ENCODE measurements at regions not wholly inside any gene's neighbourhood (a gene's known extent, or its start where the extent isn't known, plus 50 kb on each side); places are given as distances from the start of the nearest gene placed in this dataset.

- Histone ChIP-seq H3K27me3 (ENCODE audit: control insufficient read depth, insufficient read depth, low read length) (no peaks in the 10 kb centered on the region), H3K9me3 (ENCODE audit: control insufficient read depth, low read depth, low read length) (no peaks in the 10 kb centered on the region), H3K36me3 (ENCODE audit: control insufficient read depth, insufficient read depth, low read length) (no peaks in the 10 kb centered on the region), H3K27ac (ENCODE audit: low read length) (no peak overlapping the region), H3K4me3 (ENCODE audit: low read length) (no peak overlapping the region), H3K4me1 (ENCODE audit: control insufficient read depth, insufficient read depth, low read length) (no peaks in the 10 kb centered on the region)
- WGBS (ENCODE audit: insufficient coverage, low lambda C conversion rate), result 100% methylated on average over 1 of the region's 4 CpGs
- DNase-seq, result no peak
These were observed 464.8 kb upstream of the RGPD4 start for GRCh38 chr2:107361751-107362381.

GRCh38 chr2:107362993-107363392, 463.7 kb upstream of the RGPD4 start:
- Histone ChIP-seq H3K27ac (ENCODE audit: low read length) (no peak overlapping the region), H3K9me3 (ENCODE audit: control insufficient read depth, low read depth, low read length) (no peaks in the 10 kb centered on the region), H3K4me3 (ENCODE audit: low read length) (no peak overlapping the region), H3K4me1 (ENCODE audit: control insufficient read depth, insufficient read depth, low read length) (no peaks in the 10 kb centered on the region), H3K36me3 (ENCODE audit: control insufficient read depth, insufficient read depth, low read length) (no peaks in the 10 kb centered on the region), H3K27me3 (ENCODE audit: control insufficient read depth, insufficient read depth, low read length) (no peaks in the 10 kb centered on the region)
- no peak for DNase-seq
- no CpG with 5 or more reads among the region's 1 CpG for WGBS (ENCODE audit: insufficient coverage, low lambda C conversion rate)

- Histone ChIP-seq H3K27me3 (ENCODE audit: control insufficient read depth, insufficient read depth, low read length) (no peaks in the 10 kb centered on the region), H3K9me3 (ENCODE audit: control insufficient read depth, low read depth, low read length) (no peaks in the 10 kb centered on the region), H3K27ac (ENCODE audit: low read length) (no peak overlapping the region), H3K4me1 (ENCODE audit: control insufficient read depth, insufficient read depth, low read length) (no peaks in the 10 kb centered on the region), H3K4me3 (ENCODE audit: low read length) (no peak overlapping the region), H3K36me3 (ENCODE audit: control insufficient read depth, insufficient read depth, low read length) (no peaks in the 10 kb centered on the region)
- 50% methylated on average over 1 of the region's 2 CpGs for WGBS (ENCODE audit: insufficient coverage, low lambda C conversion rate)
- DNase-seq, result no peak
These were observed 462.9 kb upstream of the RGPD4 start for GRCh38 chr2:107363806-107364205.

GRCh38 chr2:107364361-107364950, 462.2 kb upstream of the RGPD4 start:
- no peak overlapping the region for H3K4me3 ChIP-seq (ENCODE audit: low read length)
- no peaks in the 10 kb centered on the region for H3K27me3 ChIP-seq (ENCODE audit: control insufficient read depth, insufficient read depth, low read length)
- no CpG with 5 or more reads among the region's 4 CpGs for WGBS (ENCODE audit: insufficient coverage, low lambda C conversion rate)
- DNase-seq, result no peak
- H3K27ac ChIP-seq (ENCODE audit: low read length), result no peak overlapping the region
- H3K36me3 ChIP-seq (ENCODE audit: control insufficient read depth, insufficient read depth, low read length), result no peaks in the 10 kb centered on the region
- no peaks in the 10 kb centered on the region for H3K9me3 ChIP-seq (ENCODE audit: control insufficient read depth, low read depth, low read length)
- no peaks in the 10 kb centered on the region for H3K4me1 ChIP-seq (ENCODE audit: control insufficient read depth, insufficient read depth, low read length)

- WGBS (ENCODE audit: insufficient coverage, low lambda C conversion rate), result 40% methylated on average over 1 of the region's 4 CpGs
- H3K27ac ChIP-seq (ENCODE audit: low read length), result no peak overlapping the region
- DNase-seq, result no peak
- no peaks in the 10 kb centered on the region for H3K36me3 ChIP-seq (ENCODE audit: control insufficient read depth, insufficient read depth, low read length)
- no peaks in the 10 kb centered on the region for H3K27me3 ChIP-seq (ENCODE audit: control insufficient read depth, insufficient read depth, low read length)
- H3K4me3 ChIP-seq (ENCODE audit: low read length), result no peak overlapping the region
- H3K4me1 ChIP-seq (ENCODE audit: control insufficient read depth, insufficient read depth, low read length), result no peaks in the 10 kb centered on the region
- H3K9me3 ChIP-seq (ENCODE audit: control insufficient read depth, low read depth, low read length), result no peaks in the 10 kb centered on the region
These were observed 452.4 kb upstream of the RGPD4 start for GRCh38 chr2:107374249-107374648.

- no peaks in the 10 kb centered on the region for H3K36me3 ChIP-seq (ENCODE audit: control insufficient read depth, insufficient read depth, low read length)
- no peaks in the 10 kb centered on the region for H3K4me1 ChIP-seq (ENCODE audit: control insufficient read depth, insufficient read depth, low read length)
- no CpG with 5 or more reads among the region's 4 CpGs for WGBS (ENCODE audit: insufficient coverage, low lambda C conversion rate)
- H3K4me3 ChIP-seq (ENCODE audit: low read length), result no peak overlapping the region
- no peaks in the 10 kb centered on the region for H3K9me3 ChIP-seq (ENCODE audit: control insufficient read depth, low read depth, low read length)
- no peaks in the 10 kb centered on the region for H3K27me3 ChIP-seq (ENCODE audit: control insufficient read depth, insufficient read depth, low read length)
- DNase-seq, result no peak
- no peak overlapping the region for H3K27ac ChIP-seq (ENCODE audit: low read length)
These were observed 449.8 kb upstream of the RGPD4 start for GRCh38 chr2:107376909-107377308.

GRCh38 chr2:107380912-107381311, 445.8 kb upstream of the RGPD4 start:
- Histone ChIP-seq H3K27me3 (ENCODE audit: control insufficient read depth, insufficient read depth, low read length) (no peaks in the 10 kb centered on the region), H3K4me3 (ENCODE audit: low read length) (no peak overlapping the region), H3K36me3 (ENCODE audit: control insufficient read depth, insufficient read depth, low read length) (no peaks in the 10 kb centered on the region), H3K4me1 (ENCODE audit: control insufficient read depth, insufficient read depth, low read length) (no peaks in the 10 kb centered on the region), H3K27ac (ENCODE audit: low read length) (no peak overlapping the region), H3K9me3 (ENCODE audit: control insufficient read depth, low read depth, low read length) (no peaks in the 10 kb centered on the region)
- 60% methylated on average over 1 of the region's 2 CpGs for WGBS (ENCODE audit: insufficient coverage, low lambda C conversion rate)
- DNase-seq, result no peak

GRCh38 chr2:107383691-107384090, 443.0 kb upstream of the RGPD4 start:
- no peak overlapping the region for H3K27ac ChIP-seq (ENCODE audit: low read length)
- DNase-seq, result no peak
- no peaks in the 10 kb centered on the region for H3K36me3 ChIP-seq (ENCODE audit: control insufficient read depth, insufficient read depth, low read length)
- H3K4me3 ChIP-seq (ENCODE audit: low read length), result no peak overlapping the region
- no peaks in the 10 kb centered on the region for H3K9me3 ChIP-seq (ENCODE audit: control insufficient read depth, low read depth, low read length)
- no peaks in the 10 kb centered on the region for H3K4me1 ChIP-seq (ENCODE audit: control insufficient read depth, insufficient read depth, low read length)
- H3K27me3 ChIP-seq (ENCODE audit: control insufficient read depth, insufficient read depth, low read length), result no peaks in the 10 kb centered on the region
- no CpG with 5 or more reads among the region's 4 CpGs for WGBS (ENCODE audit: insufficient coverage, low lambda C conversion rate)

GRCh38 chr2:107384422-107384821, 442.3 kb upstream of the RGPD4 start:
- Histone ChIP-seq H3K36me3 (ENCODE audit: control insufficient read depth, insufficient read depth, low read length) (no peaks in the 10 kb centered on the region), H3K9me3 (ENCODE audit: control insufficient read depth, low read depth, low read length) (no peaks in the 10 kb centered on the region), H3K4me1 (ENCODE audit: control insufficient read depth, insufficient read depth, low read length) (no peaks in the 10 kb centered on the region), H3K27me3 (ENCODE audit: control insufficient read depth, insufficient read depth, low read length) (no peaks in the 10 kb centered on the region), H3K27ac (ENCODE audit: low read length) (no peak overlapping the region), H3K4me3 (ENCODE audit: low read length) (no peak overlapping the region)
- DNase-seq, result no peak
- WGBS (ENCODE audit: insufficient coverage, low lambda C conversion rate), result no CpG with 5 or more reads among the region's 2 CpGs

GRCh38 chr2:107385921-107386320, 440.8 kb upstream of the RGPD4 start:
- H3K9me3 ChIP-seq (ENCODE audit: control insufficient read depth, low read depth, low read length), result no peaks in the 10 kb centered on the region
- no peak overlapping the region for H3K4me3 ChIP-seq (ENCODE audit: low read length)
- no peaks in the 10 kb centered on the region for H3K36me3 ChIP-seq (ENCODE audit: control insufficient read depth, insufficient read depth, low read length)
- H3K27ac ChIP-seq (ENCODE audit: low read length), result no peak overlapping the region
- DNase-seq, result no peak
- WGBS (ENCODE audit: insufficient coverage, low lambda C conversion rate), result no CpG with 5 or more reads among the region's 1 CpG
- no peaks in the 10 kb centered on the region for H3K4me1 ChIP-seq (ENCODE audit: control insufficient read depth, insufficient read depth, low read length)
- H3K27me3 ChIP-seq (ENCODE audit: control insufficient read depth, insufficient read depth, low read length), result no peaks in the 10 kb centered on the region

GRCh38 chr2:107392241-107392704, 434.4 kb upstream of the RGPD4 start:
- Histone ChIP-seq H3K36me3 (ENCODE audit: control insufficient read depth, insufficient read depth, low read length) (no peaks in the 10 kb centered on the region), H3K27me3 (ENCODE audit: control insufficient read depth, insufficient read depth, low read length) (no peaks in the 10 kb centered on the region), H3K4me3 (ENCODE audit: low read length) (no peak overlapping the region), H3K4me1 (ENCODE audit: control insufficient read depth, insufficient read depth, low read length) (no peaks in the 10 kb centered on the region), H3K9me3 (ENCODE audit: control insufficient read depth, low read depth, low read length) (peaks cover 5% of the 10 kb centered on the region), H3K27ac (ENCODE audit: low read length) (no peak overlapping the region)
- no CpG with 5 or more reads among the region's 32 CpGs for WGBS (ENCODE audit: insufficient coverage, low lambda C conversion rate)
- DNase-seq, result no peak

Measured in large intestine (tissue), 3 donors.